ENCODE measurements at regions not wholly inside any gene's neighbourhood (a gene's known extent, or its start where the extent isn't known, plus 50 kb on each side); places are given as distances from the start of the nearest gene placed in this dataset.

- no peak for DNase-seq (ENCODE audit: low read depth, low spot score)
- no peak overlapping the region for H3K4me3 ChIP-seq (ENCODE audit: low read depth, low read length)
- in situ Hi-C loops (cut with HindIII; ENCODE audit: low sequenced_read_pairs) = no loop called here
- no peak for TF ChIP-seq CTCF (IDR thresholded peaks at IDR 0.05; ENCODE audit: low read depth, low read length)
Observed at GRCh38 chr4:58679051-58679450, 1568.9 kb upstream of the IGFBP7 start.

GRCh38 chr4:58669783-58670182 is 1559.6 kb upstream of the IGFBP7 start:
- DNase-seq (ENCODE audit: low read depth, low spot score) = no peak
- in situ Hi-C loops (cut with HindIII; ENCODE audit: low sequenced_read_pairs) = no loop called here
- no peak for TF ChIP-seq CTCF (IDR thresholded peaks at IDR 0.05; ENCODE audit: low read depth, low read length)
- H3K4me3 ChIP-seq (ENCODE audit: low read depth, low read length) = no peak overlapping the region

GRCh38 chr4:58665649-58666048 is 1555.5 kb upstream of the IGFBP7 start:
- no peak for DNase-seq (ENCODE audit: low read depth, low spot score)
- TF ChIP-seq CTCF (IDR thresholded peaks at IDR 0.05; ENCODE audit: low read depth, low read length) = no peak
- in situ Hi-C loops (cut with HindIII; ENCODE audit: low sequenced_read_pairs) = no loop called here
- no peak overlapping the region for H3K4me3 ChIP-seq (ENCODE audit: low read depth, low read length)

DNA sequence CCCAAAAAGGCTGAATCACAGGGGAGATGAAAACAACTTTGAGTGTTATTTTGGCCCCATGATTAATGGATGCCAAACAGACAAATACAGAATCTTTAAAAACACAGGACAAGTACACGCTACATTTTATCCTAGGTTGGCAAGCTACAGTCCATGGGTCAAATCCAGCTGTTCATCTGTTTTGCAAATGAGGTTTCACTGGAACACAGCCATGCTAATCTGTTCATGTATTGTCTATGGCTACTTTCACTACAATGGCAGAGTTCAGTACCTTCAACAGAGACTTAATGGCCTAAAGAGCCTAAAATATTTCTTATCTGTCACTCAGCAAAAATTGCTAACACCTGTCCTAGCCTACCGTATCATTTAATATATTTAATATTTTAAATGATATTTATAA is 1548.5 kb upstream of the IGFBP7 start:
- TF ChIP-seq CTCF (IDR thresholded peaks at IDR 0.05; ENCODE audit: low read depth, low read length) = no peak
- DNase-seq (ENCODE audit: low read depth, low spot score) = no peak
- no peak overlapping the region for H3K4me3 ChIP-seq (ENCODE audit: low read depth, low read length)
- in situ Hi-C loops (cut with HindIII; ENCODE audit: low sequenced_read_pairs) = no loop called here

GRCh38 chr4:58653251-58653650 is 1543.1 kb upstream of the IGFBP7 start:
- in situ Hi-C loops (cut with HindIII; ENCODE audit: low sequenced_read_pairs) = no loop called here

DNA sequence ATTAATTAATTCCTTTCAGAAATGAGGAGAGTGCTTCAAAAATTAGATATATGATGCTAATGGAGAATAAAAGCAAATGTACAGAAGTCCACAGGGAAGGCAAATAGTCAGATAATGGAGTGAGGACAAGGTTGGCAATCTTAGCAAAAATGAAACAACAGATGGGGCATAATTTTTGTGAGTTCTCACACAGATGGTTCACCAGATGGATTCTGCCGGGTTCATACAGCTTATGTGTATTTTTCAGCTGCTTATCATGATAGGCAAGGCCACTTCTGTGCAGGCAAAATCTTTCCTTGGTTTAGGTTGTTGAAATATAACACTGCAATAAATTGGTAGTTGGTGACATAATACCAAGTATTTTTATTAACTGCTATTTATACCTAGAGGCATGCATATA is 1539.0 kb upstream of the IGFBP7 start:
- TF ChIP-seq CTCF (IDR thresholded peaks at IDR 0.05; ENCODE audit: low read depth, low read length) = no peak
- in situ Hi-C loops (cut with HindIII; ENCODE audit: low sequenced_read_pairs) = no loop called here
- DNase-seq (ENCODE audit: low read depth, low spot score) = no peak
- no peak overlapping the region for H3K4me3 ChIP-seq (ENCODE audit: low read depth, low read length)

More at GRCh38 chr4:58653251-58653650, 1543.1 kb upstream of the IGFBP7 start:
- no peak for TF ChIP-seq CTCF (IDR thresholded peaks at IDR 0.05; ENCODE audit: low read depth, low read length)
- DNase-seq (ENCODE audit: low read depth, low spot score) = no peak
- no peak overlapping the region for H3K4me3 ChIP-seq (ENCODE audit: low read depth, low read length)

DNA sequence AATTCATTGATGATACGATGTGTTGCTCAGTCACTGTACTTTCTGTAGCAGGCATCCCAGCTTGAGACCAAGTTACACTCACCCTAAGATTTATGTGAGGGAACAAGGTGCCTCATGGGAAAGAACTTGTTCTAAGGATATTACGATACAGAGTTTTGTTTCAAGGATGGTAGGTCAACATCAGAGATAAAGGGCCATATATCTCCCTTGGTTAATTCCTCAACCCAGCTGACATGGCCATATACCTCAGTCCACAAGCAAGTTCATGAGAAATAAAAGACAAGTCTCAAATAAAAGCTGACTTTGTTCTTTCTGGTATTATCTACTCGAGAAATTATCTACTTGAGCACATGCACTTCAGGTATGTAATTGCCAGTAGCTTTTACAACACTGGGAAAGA is 1535.9 kb upstream of the IGFBP7 start:
- TF ChIP-seq CTCF (IDR thresholded peaks at IDR 0.05; ENCODE audit: low read depth, low read length) = no peak
- H3K4me3 ChIP-seq (ENCODE audit: low read depth, low read length) = no peak overlapping the region
- in situ Hi-C loops (cut with HindIII; ENCODE audit: low sequenced_read_pairs) = no loop called here
- DNase-seq (ENCODE audit: low read depth, low spot score) = no peak
